CD14-positive monocyte (primary cell): ENCODE measurements at regions not wholly inside any gene's neighbourhood (a gene's known extent, or its start where the extent isn't known, plus 50 kb on each side); places are given as distances from the start of the nearest gene placed in this dataset.

Source experiments
- DNase-seq, 3 donors: peaks; one replicate each; pipeline ENCODE4 v3.0.0-alpha.2; 2011 to 2022
- H2AFZ ChIP-seq: 2 replicates; pipeline ENCODE4 v1.6.0; 2012; ENCODE audit warnings: mild to moderate bottlenecking, low read depth, low read length, inconsistent platforms; ENCODE audit not compliant: insufficient read depth, poor library complexity, severe bottlenecking
- H3K27ac ChIP-seq, 2 donors: 1 replicate in 1 of 2; 2 replicates in 1 of 2; pipeline ENCODE4 v1.5.1; 2012 to 2013; ENCODE audit warnings: low read length in 2 of 2, control low read depth in 1 of 2, inconsistent platforms in 1 of 2, low read depth in 1 of 2, mild to moderate bottlenecking in 1 of 2
- H3K27me3 ChIP-seq, 2 donors: one replicate each; pipeline versions ENCODE4 v1.6.0 to v1.6.1; 2011 to 2013; ENCODE audit warnings: low read length in 2 of 2; ENCODE audit not compliant: control insufficient read depth in 2 of 2, insufficient read depth in 2 of 2
- H3K36me3 ChIP-seq, 2 donors: replicated peaks in 1 of 2; 1 replicate in 1 of 2; 2 replicates in 1 of 2; pipeline versions ENCODE4 v1.5.1 to v1.6.1; 2012 to 2013; ENCODE audit warnings: low read length in 2 of 2, control low read depth in 1 of 2, inconsistent platforms in 1 of 2, mild to moderate bottlenecking in 1 of 2; ENCODE audit not compliant: insufficient read depth in 2 of 2, control insufficient read depth in 1 of 2
- H3K4me1 ChIP-seq, 2 donors: 1 replicate in 1 of 2; 2 replicates in 1 of 2; pipeline versions ENCODE4 v1.5.1 to v1.6.1; 2012 to 2013; ENCODE audit warnings: low read length in 2 of 2, control low read depth in 1 of 2, inconsistent platforms in 1 of 2, mild to moderate bottlenecking in 1 of 2, moderate library complexity in 1 of 2; ENCODE audit not compliant: insufficient read depth in 2 of 2, control insufficient read depth in 1 of 2
- H3K4me2 ChIP-seq: replicated peaks from 2 replicates; pipeline ENCODE3; 2012; ENCODE audit warnings: low read length, moderate library complexity, mild to moderate bottlenecking; ENCODE audit not compliant: poor library complexity, severe bottlenecking; ENCODE audit errors: extremely low read depth
- H3K4me3 ChIP-seq, 3 experiments: fragments of 200-600 bp in 1 of 3; sonication (generic) in 1 of 3; replicated peaks in 1 of 3; 1 replicate in 2 of 3; 2 replicates in 1 of 3; pipeline ENCODE4 v1.5.1; 2011 to 2013; ENCODE audit warnings: low read length in 3 of 3, mild to moderate bottlenecking in 3 of 3, control low read depth in 2 of 3, low read depth in 2 of 3, inconsistent platforms in 1 of 3, moderate library complexity in 1 of 3
- H3K79me2 ChIP-seq: 2 replicates; pipeline ENCODE4 v1.6.0; 2012; ENCODE audit warnings: mild to moderate bottlenecking, control low read depth, inconsistent platforms, low read length, moderate library complexity; ENCODE audit not compliant: insufficient read depth
- H3K9ac ChIP-seq: 2 replicates; pipeline ENCODE4 v1.6.0; 2017; ENCODE audit warnings: low read length, mild to moderate bottlenecking; ENCODE audit not compliant: insufficient read depth, poor library complexity, severe bottlenecking
- H3K9me3 ChIP-seq, 2 donors: replicated peaks in 1 of 2; 1 replicate in 1 of 2; 2 replicates in 1 of 2; pipeline versions ENCODE4 v1.5.1 to v1.6.1; 2012 to 2013; ENCODE audit warnings: low read length in 2 of 2, control low read depth in 1 of 2; ENCODE audit not compliant: control insufficient read depth in 1 of 2, insufficient read depth in 1 of 2
- H4K20me1 ChIP-seq: 2 replicates; pipeline ENCODE4 v1.6.0; 2012; ENCODE audit warnings: mild to moderate bottlenecking, low read length, control low read depth, moderate library complexity; ENCODE audit not compliant: insufficient read depth
- H3K27ac Mint-ChIP-seq, 7 donors: one replicate each; pipeline ENCODE4 v1.8.0; 2020; ENCODE audit warnings: mild to moderate bottlenecking in 7 of 7, mixed read lengths in 7 of 7, moderate library complexity in 6 of 7, inconsistent platforms in 2 of 7
- H3K27me3 Mint-ChIP-seq, 3 donors: one replicate each; pipeline ENCODE4 v1.8.0; 2021 to 2022; ENCODE audit warnings: low read depth in 3 of 3, mild to moderate bottlenecking in 3 of 3, mixed read lengths in 3 of 3, moderate library complexity in 3 of 3, inconsistent platforms in 1 of 3
- H3K36me3 Mint-ChIP-seq, 2 donors: one replicate each; pipeline ENCODE4 v1.8.0; 2020; ENCODE audit warnings: mixed read lengths in 2 of 2, inconsistent platforms in 1 of 2, mild to moderate bottlenecking in 1 of 2
- H3K4me1 Mint-ChIP-seq: one replicate; pipeline ENCODE4 v1.8.0; 2020; ENCODE audit warnings: mild to moderate bottlenecking, mixed read lengths
- H3K4me3 Mint-ChIP-seq, 2 donors: one replicate each; pipeline ENCODE4 v1.8.0; 2020; ENCODE audit warnings: mild to moderate bottlenecking in 2 of 2, mixed read lengths in 2 of 2, moderate library complexity in 1 of 2
- H3K9me3 Mint-ChIP-seq, 7 donors: one replicate each; pipeline ENCODE4 v1.8.0; 2020 to 2022; ENCODE audit warnings: mixed read lengths in 7 of 7, mild to moderate bottlenecking in 6 of 7, moderate library complexity in 6 of 7, inconsistent platforms in 2 of 7
- CTCF ChIP-seq: fragments of 200-600 bp; IDR thresholded peaks from one replicate; pipeline ENCODE4 v1.8.0; 2022; ENCODE audit warnings: antibody characterized with exemption, mild to moderate bottlenecking
- WGBS: methylation state at CpG from one replicate; pipeline ENCODE4 v1.1.5; 2013; ENCODE audit warnings: missing lambda C conversion rate; ENCODE audit not compliant: insufficient coverage; 5-methylcytosine and 5-hydroxymethylcytosine counted together
- intact Hi-C, 2 donors: fragments of 100-400 bp; cut with micrococcal nuclease; formaldehyde crosslinking; loops; one replicate each; pipeline versions ENCODE4 v1.15.0 to v1.15.1; 2023

GRCh38 chr5:106290841-106291240 is 1379.9 kb downstream of the EFNA5 start:
- Mint-ChIP-seq H3K4me3 (no peak overlapping the region), H3K9me3 (no peaks in the 10 kb centered on the region), H3K27me3 (no peaks in the 10 kb centered on the region), H3K36me3 (no peaks in the 10 kb centered on the region), H3K27ac (no peak overlapping the region), H3K4me1 (no peaks in the 10 kb centered on the region)
- Histone ChIP-seq H3K79me2 (no peaks in the 10 kb centered on the region), H3K36me3 (no peaks in the 10 kb centered on the region), H4K20me1 (no peaks in the 10 kb centered on the region), H3K4me1 (no peaks in the 10 kb centered on the region), H3K9ac (no peak overlapping the region), H3K4me2 (no peak overlapping the region), H3K9me3 (no peaks in the 10 kb centered on the region), H3K27me3 (no peaks in the 10 kb centered on the region), H3K4me3 (no peak overlapping the region), H2AFZ (no peak overlapping the region), H3K27ac (no peak overlapping the region)
- intact Hi-C loops: no loop called here
- no peak for TF ChIP-seq CTCF
- DNase-seq: no peak
- no CpG with 5 or more reads among the region's 1 CpG for WGBS

GRCh38 chr5:106288979-106289378 is 1381.8 kb downstream of the EFNA5 start:
- Histone ChIP-seq H3K9me3 (no peaks in the 10 kb centered on the region), H4K20me1 (no peaks in the 10 kb centered on the region), H3K4me1 (no peaks in the 10 kb centered on the region), H3K27ac (no peak overlapping the region), H3K4me2 (no peak overlapping the region), H3K9ac (no peak overlapping the region), H2AFZ (no peak overlapping the region), H3K27me3 (no peaks in the 10 kb centered on the region), H3K4me3 (no peak overlapping the region), H3K36me3 (no peaks in the 10 kb centered on the region), H3K79me2 (no peaks in the 10 kb centered on the region)
- TF ChIP-seq CTCF: no peak
- no peak for DNase-seq
- Mint-ChIP-seq H3K4me1 (no peaks in the 10 kb centered on the region), H3K9me3 (peaks cover 0 to 3% (median 0%) of the 10 kb centered on the region in 7 donors), H3K27me3 (no peaks in the 10 kb centered on the region), H3K4me3 (no peak overlapping the region), H3K27ac (no peak overlapping the region), H3K36me3 (no peaks in the 10 kb centered on the region)
- WGBS: no CpG with 5 or more reads among the region's 3 CpGs
- intact Hi-C loops: no loop called here
